Gastrocnemius medialis (tissue), 4 donors: ENCODE measurements at regions not wholly inside any gene's neighbourhood (a gene's known extent, or its start where the extent isn't known, plus 50 kb on each side); places are given as distances from the start of the nearest gene placed in this dataset.

Experiments used
- ATAC-seq, 2 donors: fragments of 150-250 bp; one replicate each; pipeline ENCODE4 v1.9.1; 2016
- DNase-seq, 2 donors: peaks; one replicate each; pipeline ENCODE4 v3.0.0-alpha.2; 2019
- H3K27ac ChIP-seq, 4 donors: fragments of 200-600 bp; sonication (generic); 1 replicate in 1 of 4; 2 replicates in 3 of 4; pipeline ENCODE4 v1.5.1; 2016 to 2018; ENCODE audit warnings: mild to moderate bottlenecking in 2 of 4, moderate library complexity in 1 of 4
- H3K27me3 ChIP-seq, 3 donors: fragments of 200-600 bp; sonication (generic) in 2 of 3; 1 replicate in 1 of 3; 2 replicates in 2 of 3; pipeline versions ENCODE4 v1.5.1 to v1.6.0; 2016 to 2019; ENCODE audit warnings: mild to moderate bottlenecking in 1 of 3, moderate library complexity in 1 of 3
- H3K36me3 ChIP-seq, 2 donors: fragments of 200-600 bp; sonication (generic) in 1 of 2; one replicate each; pipeline ENCODE4 v1.5.1; 2017 to 2018
- H3K4me1 ChIP-seq, 2 donors: fragments of 200-600 bp; sonication (generic) in 1 of 2; one replicate each; pipeline ENCODE4 v1.5.1; 2016 to 2017; ENCODE audit warnings: mild to moderate bottlenecking in 2 of 2
- H3K4me3 ChIP-seq, 4 donors: fragments of 200-600 bp; sonication (generic) in 3 of 4; 1 replicate in 1 of 4; 2 replicates in 3 of 4; pipeline ENCODE4 v1.5.1; 2016 to 2019; ENCODE audit warnings: mild to moderate bottlenecking in 2 of 4
- H3K9me3 ChIP-seq, 3 donors: fragments of 200-600 bp; sonication (generic) in 2 of 3; 1 replicate in 1 of 3; 2 replicates in 2 of 3; pipeline ENCODE4 v1.5.1; 2016 to 2019
- POLR2A ChIP-seq, 2 donors: fragments of 450-650 bp; IDR thresholded peaks; one replicate each; pipeline ENCODE4 v1.6.1; 2017; ENCODE audit warnings: antibody characterized with exemption in 2 of 2, mild to moderate bottlenecking in 2 of 2, moderate library complexity in 2 of 2
- in situ Hi-C, 4 donors: fragments of 200-750 bp; cut with MboI; loops; one replicate each; pipeline versions ENCODE4 v1.15.0 to v1.8.0; 2017; ENCODE audit warnings: low sequenced_read_pairs in 4 of 4
- intact Hi-C: fragments of 100-400 bp; cut with DNase I; formaldehyde crosslinking; loops from one replicate; pipeline ENCODE4 v1.15.1; 2023; ENCODE audit warnings: low total_unique reads
- TF ChIP-seq, protein P1 (sequence below), 5 experiments: fragments of 450-650 bp in 3 of 5; fragments of 200-600 bp in 2 of 5; sonication (generic) in 2 of 5; IDR thresholded peaks in 4 of 5; conservative IDR thresholded peaks in 1 of 5; 1 replicate in 4 of 5; 2 replicates in 1 of 5; pipeline ENCODE4 v1.5.1; 2016 to 2019; ENCODE audit warnings: antibody characterized with exemption in 5 of 5, mild to moderate bottlenecking in 3 of 5, moderate library complexity in 3 of 5

DNA sequence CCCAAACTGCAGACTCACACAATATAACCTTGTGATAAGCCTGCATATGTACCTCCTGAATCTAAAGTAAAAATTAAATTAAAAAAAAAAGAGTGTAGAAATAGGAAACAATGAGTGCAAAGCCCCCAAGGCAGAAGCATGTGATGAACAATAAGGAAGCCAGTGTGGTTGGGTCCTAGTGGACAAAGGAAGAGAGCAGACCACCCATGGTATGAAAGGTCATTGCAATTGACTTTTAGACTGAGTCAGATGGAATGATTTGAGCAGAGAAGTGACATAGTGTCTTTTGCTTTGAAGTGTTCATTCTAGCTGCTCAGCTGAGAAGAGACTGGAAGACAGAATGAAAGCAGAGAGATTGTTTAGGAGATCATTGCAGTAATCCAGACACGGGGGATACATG is 417.1 kb downstream of the RAD51AP2 start:
- DNase-seq (no peak), ATAC-seq (no peak)
- no peaks in the 10 kb centered on the region for H3K4me1 ChIP-seq
- H3K36me3 ChIP-seq, result no peaks in the 10 kb centered on the region
- intact Hi-C loops (no loop called here), in situ Hi-C loops (no loop called here)
- TF ChIP-seq, protein P1, sequence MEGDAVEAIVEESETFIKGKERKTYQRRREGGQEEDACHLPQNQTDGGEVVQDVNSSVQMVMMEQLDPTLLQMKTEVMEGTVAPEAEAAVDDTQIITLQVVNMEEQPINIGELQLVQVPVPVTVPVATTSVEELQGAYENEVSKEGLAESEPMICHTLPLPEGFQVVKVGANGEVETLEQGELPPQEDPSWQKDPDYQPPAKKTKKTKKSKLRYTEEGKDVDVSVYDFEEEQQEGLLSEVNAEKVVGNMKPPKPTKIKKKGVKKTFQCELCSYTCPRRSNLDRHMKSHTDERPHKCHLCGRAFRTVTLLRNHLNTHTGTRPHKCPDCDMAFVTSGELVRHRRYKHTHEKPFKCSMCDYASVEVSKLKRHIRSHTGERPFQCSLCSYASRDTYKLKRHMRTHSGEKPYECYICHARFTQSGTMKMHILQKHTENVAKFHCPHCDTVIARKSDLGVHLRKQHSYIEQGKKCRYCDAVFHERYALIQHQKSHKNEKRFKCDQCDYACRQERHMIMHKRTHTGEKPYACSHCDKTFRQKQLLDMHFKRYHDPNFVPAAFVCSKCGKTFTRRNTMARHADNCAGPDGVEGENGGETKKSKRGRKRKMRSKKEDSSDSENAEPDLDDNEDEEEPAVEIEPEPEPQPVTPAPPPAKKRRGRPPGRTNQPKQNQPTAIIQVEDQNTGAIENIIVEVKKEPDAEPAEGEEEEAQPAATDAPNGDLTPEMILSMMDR (IDR thresholded peaks at IDR 0.05 in 4 of 5, conservative IDR thresholded peaks at IDR 0.05 in 1 of 5), result no peak
- no peak for TF ChIP-seq POLR2A (IDR thresholded peaks at IDR 0.05)
- no peak overlapping the region for H3K4me3 ChIP-seq
- no peaks in the 10 kb centered on the region for H3K9me3 ChIP-seq
- no peaks in the 10 kb centered on the region for H3K27me3 ChIP-seq
- H3K27ac ChIP-seq, result no peak overlapping the region

DNA sequence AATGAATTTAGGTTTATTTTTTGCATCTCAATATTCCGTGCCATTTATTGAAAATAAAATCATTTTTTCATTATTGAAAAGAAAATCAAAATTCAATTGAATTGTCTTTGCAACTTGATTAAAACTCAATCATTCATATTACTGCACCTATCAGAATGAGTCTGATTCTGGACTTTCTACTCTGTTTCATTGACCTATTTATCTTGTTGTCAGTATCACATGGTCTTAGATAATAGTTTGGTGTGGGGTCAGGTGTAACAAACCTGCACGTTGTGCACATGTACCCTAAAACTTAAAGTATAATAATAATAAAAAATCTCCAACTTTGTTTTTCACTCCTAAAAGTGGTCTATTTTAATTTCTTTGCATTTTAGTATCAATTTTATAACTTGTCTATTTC is 422.9 kb downstream of the RAD51AP2 start:
- ATAC-seq (no peak), DNase-seq (no peak)
- in situ Hi-C loops, result no loop called here
- Histone ChIP-seq H3K27ac (no peak overlapping the region), H3K27me3 (no peaks in the 10 kb centered on the region), H3K9me3 (no peaks in the 10 kb centered on the region), H3K36me3 (no peaks in the 10 kb centered on the region), H3K4me1 (no peaks in the 10 kb centered on the region), H3K4me3 (no peak overlapping the region)
- intact Hi-C loops, result no loop called here
- no peak for TF ChIP-seq POLR2A (IDR thresholded peaks at IDR 0.05)
- TF ChIP-seq, protein P1 (IDR thresholded peaks at IDR 0.05 in 4 of 5, conservative IDR thresholded peaks at IDR 0.05 in 1 of 5), result no peak

DNA sequence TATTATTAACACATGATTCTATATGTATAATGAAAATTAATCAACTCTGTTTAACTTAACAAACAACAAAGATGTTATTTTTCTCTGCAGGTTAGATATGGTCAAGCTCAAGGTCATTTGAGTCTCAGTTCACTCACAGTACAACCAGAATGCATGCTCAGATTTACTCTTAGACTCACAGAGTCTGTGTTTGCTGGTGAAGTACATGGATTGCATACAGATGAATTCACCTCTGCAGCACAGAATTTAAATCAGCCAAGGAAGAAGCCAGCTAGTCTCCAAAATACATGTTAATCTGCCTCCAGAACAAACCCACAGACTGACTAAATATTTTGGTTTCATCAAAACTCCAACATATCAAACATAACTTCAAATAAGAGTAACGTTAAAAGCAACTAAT is 424.5 kb downstream of the RAD51AP2 start:
- Histone ChIP-seq H3K27ac (no peak overlapping the region), H3K4me1 (no peaks in the 10 kb centered on the region), H3K9me3 (no peaks in the 10 kb centered on the region), H3K4me3 (no peak overlapping the region), H3K27me3 (no peaks in the 10 kb centered on the region), H3K36me3 (no peaks in the 10 kb centered on the region)
- in situ Hi-C loops (no loop called here), intact Hi-C loops (no loop called here)
- TF ChIP-seq POLR2A (IDR thresholded peaks at IDR 0.05), result no peak
- TF ChIP-seq, protein P1 (IDR thresholded peaks at IDR 0.05 in 4 of 5, conservative IDR thresholded peaks at IDR 0.05 in 1 of 5), result no peak
- DNase-seq (no peak), ATAC-seq (no peak)

DNA sequence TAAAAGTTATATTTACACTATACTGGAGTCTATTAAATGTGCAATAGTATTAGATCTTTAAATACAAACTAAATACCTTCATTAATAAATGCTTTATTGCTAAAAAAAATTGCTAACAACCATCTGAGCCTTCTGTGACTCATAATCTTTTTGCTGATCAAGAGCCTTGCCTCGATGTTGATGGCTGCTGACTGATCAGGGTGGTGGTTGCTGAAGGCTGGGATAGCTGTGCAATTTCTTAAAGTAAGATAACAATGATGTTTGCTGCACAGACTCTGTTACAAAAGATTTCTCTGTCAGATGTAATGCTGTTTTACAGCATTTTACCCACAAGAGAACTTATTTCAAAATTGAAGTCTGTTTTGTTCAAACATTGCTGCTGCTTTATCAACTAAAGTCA is 421.4 kb upstream of the CYRIA start:
- DNase-seq, result no peak
- H3K9me3 ChIP-seq, result no peaks in the 10 kb centered on the region
- TF ChIP-seq, protein P1 (IDR thresholded peaks at IDR 0.05 in 4 of 5, conservative IDR thresholded peaks at IDR 0.05 in 1 of 5), result no peak
- TF ChIP-seq POLR2A (IDR thresholded peaks at IDR 0.05), result no peak
- intact Hi-C loops, result no loop called here
- H3K27me3 ChIP-seq, result no peaks in the 10 kb centered on the region
- H3K27ac ChIP-seq, result no peak overlapping the region
- in situ Hi-C loops, result no loop called here
- no peak overlapping the region for H3K4me3 ChIP-seq
- no peaks in the 10 kb centered on the region for H3K36me3 ChIP-seq
- H3K4me1 ChIP-seq, result no peaks in the 10 kb centered on the region
- ATAC-seq, result no peak

DNA sequence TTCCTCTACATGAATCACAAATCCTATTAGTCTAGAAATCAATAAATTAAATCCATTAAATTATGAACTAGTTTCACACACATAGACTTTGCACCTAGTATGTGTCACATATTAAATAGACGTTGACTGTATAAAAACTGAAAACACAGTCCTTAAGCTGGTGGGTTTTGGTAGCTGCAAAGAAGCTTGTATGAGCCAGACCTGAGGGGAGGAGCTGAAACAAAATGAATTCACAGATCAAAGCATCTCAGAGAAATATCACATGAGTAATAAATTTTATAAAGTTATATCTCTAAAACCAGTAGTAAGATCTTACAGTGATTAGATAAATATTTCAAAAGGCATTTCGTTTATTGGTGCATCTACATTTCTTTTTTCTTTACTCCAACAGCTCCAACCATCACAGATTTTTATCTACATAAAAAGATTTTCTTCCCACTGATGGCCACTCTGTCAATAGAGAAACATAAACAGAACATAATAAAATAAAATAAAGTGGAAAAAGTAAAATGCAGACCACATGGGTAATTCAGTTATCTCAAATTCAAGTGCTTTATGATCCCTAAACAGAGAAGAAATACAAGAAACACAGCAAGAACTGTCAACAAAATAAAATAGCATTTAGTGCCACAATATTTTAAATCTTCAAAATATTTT is 420.0 kb upstream of the CYRIA start:
- in situ Hi-C loops (no loop called here), intact Hi-C loops (no loop called here)
- Histone ChIP-seq H3K27me3 (no peaks in the 10 kb centered on the region), H3K4me3 (no peak overlapping the region), H3K4me1 (no peaks in the 10 kb centered on the region), H3K36me3 (no peaks in the 10 kb centered on the region), H3K9me3 (no peaks in the 10 kb centered on the region), H3K27ac (no peak overlapping the region)
- TF ChIP-seq, protein P1 (IDR thresholded peaks at IDR 0.05 in 4 of 5, conservative IDR thresholded peaks at IDR 0.05 in 1 of 5), result no peak
- no peak for TF ChIP-seq POLR2A (IDR thresholded peaks at IDR 0.05)
- DNase-seq, result no peak
- ATAC-seq, result no peak
